H1 (cell line): ENCODE measurements at regions not wholly inside any gene's neighbourhood (a gene's known extent, or its start where the extent isn't known, plus 50 kb on each side); places are given as distances from the start of the nearest gene placed in this dataset. TPM values are rescaled to one million over a fixed set of nuclear protein-coding genes. Genes with fewer than 3 reads are reported as not detected.

Source experiments
- small RNA-seq: library from polyadenylated mRNA; stranded (forward); fragments of <200 nt; extraction: miRNeasy Mini kit (QIAGEN cat#:217004); gene quantifications from one replicate; pipeline ENCODE3, GENCODE V24; 2013; ENCODE audit not compliant: insufficient read depth

Small RNAs in the stretch of these regions (small RNA-seq; reads per million reads assigned to genes)
- not detected for gene RN7SL795P
